ENCODE measurements at regions not wholly inside any gene's neighbourhood (a gene's known extent, or its start where the extent isn't known, plus 50 kb on each side); places are given as distances from the start of the nearest gene placed in this dataset.

GRCh38 chr2:152870239-152870638 is 151.8 kb downstream of the ARL6IP6 start:
- TF ChIP-seq, protein P1, sequence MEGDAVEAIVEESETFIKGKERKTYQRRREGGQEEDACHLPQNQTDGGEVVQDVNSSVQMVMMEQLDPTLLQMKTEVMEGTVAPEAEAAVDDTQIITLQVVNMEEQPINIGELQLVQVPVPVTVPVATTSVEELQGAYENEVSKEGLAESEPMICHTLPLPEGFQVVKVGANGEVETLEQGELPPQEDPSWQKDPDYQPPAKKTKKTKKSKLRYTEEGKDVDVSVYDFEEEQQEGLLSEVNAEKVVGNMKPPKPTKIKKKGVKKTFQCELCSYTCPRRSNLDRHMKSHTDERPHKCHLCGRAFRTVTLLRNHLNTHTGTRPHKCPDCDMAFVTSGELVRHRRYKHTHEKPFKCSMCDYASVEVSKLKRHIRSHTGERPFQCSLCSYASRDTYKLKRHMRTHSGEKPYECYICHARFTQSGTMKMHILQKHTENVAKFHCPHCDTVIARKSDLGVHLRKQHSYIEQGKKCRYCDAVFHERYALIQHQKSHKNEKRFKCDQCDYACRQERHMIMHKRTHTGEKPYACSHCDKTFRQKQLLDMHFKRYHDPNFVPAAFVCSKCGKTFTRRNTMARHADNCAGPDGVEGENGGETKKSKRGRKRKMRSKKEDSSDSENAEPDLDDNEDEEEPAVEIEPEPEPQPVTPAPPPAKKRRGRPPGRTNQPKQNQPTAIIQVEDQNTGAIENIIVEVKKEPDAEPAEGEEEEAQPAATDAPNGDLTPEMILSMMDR (IDR thresholded peaks at IDR 0.05) = no peak
- no peak for TF ChIP-seq POLR2A (IDR thresholded peaks at IDR 0.05)
- no peak for DNase-seq
- no peak overlapping the region for H3K4me3 ChIP-seq
- ATAC-seq = no peak
- no peaks in the 10 kb centered on the region for H3K27me3 ChIP-seq
- no peaks in the 10 kb centered on the region for H3K36me3 ChIP-seq
- intact Hi-C loops (cut with DNase I) = no loop called here
- H3K9me3 ChIP-seq = no peaks in the 10 kb centered on the region
- no peak overlapping the region for H3K27ac ChIP-seq
- no peaks in the 10 kb centered on the region for H3K4me1 ChIP-seq
- WGBS (ENCODE audit: insufficient coverage, low coverage, low lambda C conversion rate, missing lambda C conversion rate) = 58% methylated on average over 4 of the region's 4 CpGs

DNA sequence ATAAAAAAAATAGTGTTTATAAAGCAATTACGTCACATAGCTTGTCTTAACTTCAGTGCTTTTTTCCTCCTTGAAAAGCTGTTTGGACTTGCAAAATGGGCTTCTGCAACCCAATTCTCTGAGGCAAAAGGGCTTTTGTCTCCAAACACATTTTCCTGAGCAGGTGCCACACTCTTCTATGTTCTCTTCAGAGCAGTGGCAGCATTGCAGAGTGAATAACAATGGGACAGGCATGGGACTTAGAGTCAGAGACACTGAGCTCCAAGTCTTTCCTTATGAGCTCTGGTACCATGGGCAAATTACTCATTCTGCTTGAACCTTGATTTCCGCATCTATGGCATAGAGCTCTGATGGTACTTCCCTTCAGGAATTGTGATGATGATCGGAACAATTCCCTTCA is 149.0 kb downstream of the ARL6IP6 start:
- H3K27me3 ChIP-seq = no peaks in the 10 kb centered on the region
- H3K9me3 ChIP-seq = no peaks in the 10 kb centered on the region
- H3K36me3 ChIP-seq = no peaks in the 10 kb centered on the region
- WGBS (ENCODE audit: insufficient coverage, low coverage, low lambda C conversion rate, missing lambda C conversion rate) = 81% methylated on average over 3 of the region's 3 CpGs
- DNase-seq = no peak
- no peak overlapping the region for H3K4me3 ChIP-seq
- no peaks in the 10 kb centered on the region for H3K4me1 ChIP-seq
- intact Hi-C loops (cut with DNase I) = no loop called here
- H3K27ac ChIP-seq = no peak overlapping the region
- ATAC-seq = no peak
- TF ChIP-seq, protein P1 (IDR thresholded peaks at IDR 0.05) = no peak
- no peak for TF ChIP-seq POLR2A (IDR thresholded peaks at IDR 0.05)

DNA sequence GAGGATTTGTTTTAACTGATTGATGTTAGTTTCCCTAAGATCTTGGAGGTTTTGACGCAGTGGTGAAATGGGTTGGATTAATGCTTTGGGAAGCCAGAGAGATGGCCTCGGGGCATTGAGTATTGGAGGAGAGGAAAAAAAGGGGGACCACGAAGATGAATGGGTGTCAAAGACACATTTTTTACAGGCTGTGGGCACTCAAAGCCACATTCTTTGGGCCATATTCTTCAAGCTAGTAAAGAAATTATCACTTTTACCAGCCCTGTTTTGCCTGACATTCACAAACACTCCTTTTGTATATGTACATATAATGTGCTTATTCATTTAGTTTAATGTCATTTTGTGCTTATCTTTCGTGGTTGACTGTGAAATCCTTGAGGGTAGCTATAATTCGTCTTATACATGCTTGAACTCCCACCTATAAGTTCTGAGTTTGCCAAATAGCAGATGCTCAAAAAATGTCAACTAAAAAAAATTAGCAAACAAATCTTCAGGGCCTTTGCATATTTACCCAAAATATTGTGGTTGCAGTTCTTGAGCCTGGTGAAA is 146.3 kb downstream of the ARL6IP6 start:
- H3K27me3 ChIP-seq = no peaks in the 10 kb centered on the region
- intact Hi-C loops (cut with DNase I) = no loop called here
- DNase-seq = no peak
- no peaks in the 10 kb centered on the region for H3K9me3 ChIP-seq
- no peak for ATAC-seq
- no peaks in the 10 kb centered on the region for H3K36me3 ChIP-seq
- 38% methylated on average over 5 of the region's 5 CpGs for WGBS (ENCODE audit: insufficient coverage, low coverage, low lambda C conversion rate, missing lambda C conversion rate)
- H3K4me1 ChIP-seq = no peaks in the 10 kb centered on the region
- no peak overlapping the region for H3K4me3 ChIP-seq
- H3K27ac ChIP-seq = no peak overlapping the region
- no peak for TF ChIP-seq POLR2A (IDR thresholded peaks at IDR 0.05)
- TF ChIP-seq, protein P1 (IDR thresholded peaks at IDR 0.05) = no peak

DNA sequence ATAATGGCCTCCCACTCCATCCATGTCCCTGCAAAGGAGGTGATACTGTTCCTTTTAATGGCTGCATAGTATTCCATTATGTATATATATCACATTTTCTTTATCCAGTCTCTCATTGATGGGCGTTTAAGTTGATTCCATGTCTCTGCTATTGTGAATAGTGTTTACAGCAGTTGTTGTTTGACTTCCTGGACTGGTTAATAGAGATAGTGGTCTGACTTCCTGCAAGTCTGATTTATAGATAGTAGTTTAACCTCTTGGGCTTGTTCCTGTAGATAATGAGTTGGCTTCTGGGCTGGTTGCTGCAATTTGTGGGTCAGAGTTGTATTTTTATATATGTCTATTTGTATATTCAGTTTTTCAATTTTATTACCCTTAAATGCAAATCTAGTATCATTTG is 145.4 kb downstream of the ARL6IP6 start:
- Histone ChIP-seq H3K4me1 (no peaks in the 10 kb centered on the region), H3K9me3 (no peaks in the 10 kb centered on the region), H3K27ac (no peak overlapping the region), H3K27me3 (no peaks in the 10 kb centered on the region), H3K4me3 (no peak overlapping the region), H3K36me3 (no peaks in the 10 kb centered on the region)
- 38% methylated on average over 1 of the region's 1 CpG for WGBS (ENCODE audit: insufficient coverage, low coverage, low lambda C conversion rate, missing lambda C conversion rate)
- DNase-seq (no peak), ATAC-seq (no peak)
- intact Hi-C loops (cut with DNase I) = no loop called here
- TF ChIP-seq, protein P1 (IDR thresholded peaks at IDR 0.05) = no peak
- no peak for TF ChIP-seq POLR2A (IDR thresholded peaks at IDR 0.05)
